HG02870 (cell line): ENCODE measurements at regions not wholly inside any gene's neighbourhood (a gene's known extent, or its start where the extent isn't known, plus 50 kb on each side); places are given as distances from the start of the nearest gene placed in this dataset.
"Not testable (repeated sequence)": the region's sequence is repeated elsewhere in the genome, so short reads cannot be mapped to it uniquely, and the experiment has no call there.

Source experiments
- ATAC-seq: cut with Tn5 transposase; IDR thresholded peaks from one replicate; pipeline ENCODE4 v1.9.1; 2021; ENCODE audit warnings: mild to moderate bottlenecking, moderate library complexity; ENCODE audit not compliant: unreplicated experiment

DNA sequence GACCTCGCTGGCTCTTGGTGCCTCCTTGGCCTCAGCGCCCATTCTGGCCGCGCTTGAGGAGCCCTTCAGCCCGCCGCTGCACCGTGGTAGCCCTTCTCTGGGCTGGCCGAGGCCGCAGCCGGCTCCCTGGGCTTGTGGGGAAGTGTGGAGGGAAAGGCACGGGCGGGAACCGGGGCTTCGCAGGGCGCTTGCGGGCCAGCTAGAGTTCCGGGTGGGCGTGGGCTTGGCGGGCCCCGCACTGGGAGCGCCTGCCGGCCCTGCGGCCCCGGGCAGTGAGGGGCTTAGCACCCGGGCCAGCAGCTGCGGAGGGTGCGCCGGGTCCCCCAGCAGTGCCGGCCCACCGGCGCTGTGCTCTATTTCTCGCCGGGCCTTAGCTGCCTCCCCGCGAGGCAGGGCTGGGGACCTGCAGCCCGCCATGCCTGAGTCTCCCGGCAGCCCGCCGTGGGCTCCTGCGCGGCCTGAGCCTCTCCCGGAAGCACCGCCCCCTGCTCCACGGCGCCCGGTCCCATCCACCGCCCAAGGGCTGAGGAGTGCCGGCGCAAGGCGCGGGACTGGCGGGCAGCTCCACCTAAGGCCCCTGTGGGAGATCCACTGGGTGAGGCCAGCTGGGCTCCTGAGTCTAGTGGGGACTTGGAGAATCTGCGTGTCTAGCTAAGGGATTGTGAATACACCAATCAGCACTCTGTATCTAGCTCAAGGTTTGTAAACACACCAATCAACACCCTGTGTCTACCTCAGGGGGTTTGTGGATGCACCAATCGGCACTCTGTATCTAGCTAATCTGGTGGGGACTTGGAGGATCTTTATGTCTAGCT, 141.1 kb downstream of the SLCO4C1 start:
- not testable (repeated sequence) for ATAC-seq

DNA sequence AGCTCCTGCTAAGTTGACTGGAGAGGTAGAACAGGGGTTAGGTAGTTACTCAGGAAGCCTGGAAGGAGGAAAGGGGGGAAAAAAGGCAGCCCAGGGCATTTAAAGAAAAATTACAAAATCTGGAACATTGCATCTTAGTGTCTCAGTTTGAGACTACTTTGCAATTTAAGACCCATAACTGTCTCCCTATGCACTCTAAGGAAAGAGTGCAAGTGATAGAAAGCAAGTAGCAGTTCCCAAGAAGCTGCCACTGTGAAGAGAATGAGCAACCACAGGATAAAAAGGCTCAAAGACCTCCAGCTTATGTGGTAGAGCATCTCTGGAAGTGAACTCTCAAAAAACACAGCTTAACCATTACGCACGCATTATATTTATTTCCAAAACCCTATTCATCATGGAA, 141.8 kb downstream of the SLCO4C1 start:
- no peak for ATAC-seq

DNA sequence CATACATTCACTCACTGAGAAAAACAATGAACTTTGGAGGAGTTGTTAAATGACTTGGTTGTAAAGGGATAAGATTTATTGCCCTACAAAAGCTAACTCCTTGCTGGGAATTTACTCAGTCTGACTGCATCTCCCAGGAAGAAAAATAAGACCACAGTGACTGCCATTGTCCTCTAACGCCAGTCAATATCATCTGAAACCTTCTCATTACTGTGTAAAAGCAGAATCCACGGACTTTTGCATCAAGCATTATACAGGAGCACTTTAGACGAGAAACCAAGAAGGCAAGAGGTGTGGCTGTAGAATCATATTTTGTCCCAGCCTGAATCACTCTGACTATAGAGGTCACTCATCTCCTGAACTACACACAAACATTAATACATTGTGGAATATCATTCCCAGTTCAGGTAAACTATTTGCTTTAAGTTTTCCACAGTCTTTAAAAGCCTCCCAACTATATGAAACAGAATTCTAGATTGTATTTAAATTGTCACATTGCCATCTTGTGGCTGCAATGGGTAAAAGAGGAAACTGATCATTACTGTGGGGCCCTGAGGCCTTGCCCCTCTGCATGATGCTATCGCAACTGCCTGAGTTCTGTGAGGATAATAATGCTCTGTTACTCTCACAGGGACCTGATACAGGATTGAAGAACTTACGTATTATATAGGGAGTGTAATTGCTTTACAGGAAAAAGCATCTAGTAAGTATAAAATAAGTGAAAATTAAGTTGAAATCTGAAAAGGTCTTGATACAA, 142.9 kb downstream of the SLCO4C1 start:
- ATAC-seq, result peak; percentile 82

GRCh38 chr5:102139029-102139428, 157.1 kb downstream of the SLCO4C1 start:
- ATAC-seq, result no peak

GRCh38 chr5:102138243-102138653, 157.8 kb downstream of the SLCO4C1 start:
- no peak for ATAC-seq

- no peak for ATAC-seq
Observed at GRCh38 chr5:102130890-102131289, 165.2 kb downstream of the SLCO4C1 start.

- ATAC-seq, result no peak
Observed at GRCh38 chr5:102130386-102130785, 165.7 kb downstream of the SLCO4C1 start.

- no peak for ATAC-seq
Observed at GRCh38 chr5:102119252-102119651, 176.8 kb downstream of the SLCO4C1 start.

DNA sequence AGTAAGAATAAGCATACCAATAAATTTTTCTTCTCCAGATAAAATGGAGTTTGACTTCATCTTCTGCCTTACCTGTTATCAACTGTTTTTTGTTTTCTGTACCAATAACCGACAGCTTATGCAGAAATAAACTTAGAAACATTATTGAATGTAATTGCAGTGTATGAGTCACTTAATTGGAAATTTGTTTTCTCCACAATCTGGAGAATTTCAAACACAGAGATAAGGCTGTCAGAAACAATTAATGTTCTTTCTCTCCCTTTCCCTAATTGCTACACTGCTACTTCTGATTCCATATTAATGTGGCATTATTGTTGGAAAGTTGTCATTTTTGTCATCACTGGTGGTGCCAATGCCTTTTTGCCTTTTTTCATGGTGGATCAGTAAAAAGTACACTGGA, 180.3 kb downstream of the SLCO4C1 start:
- no peak for ATAC-seq

DNA sequence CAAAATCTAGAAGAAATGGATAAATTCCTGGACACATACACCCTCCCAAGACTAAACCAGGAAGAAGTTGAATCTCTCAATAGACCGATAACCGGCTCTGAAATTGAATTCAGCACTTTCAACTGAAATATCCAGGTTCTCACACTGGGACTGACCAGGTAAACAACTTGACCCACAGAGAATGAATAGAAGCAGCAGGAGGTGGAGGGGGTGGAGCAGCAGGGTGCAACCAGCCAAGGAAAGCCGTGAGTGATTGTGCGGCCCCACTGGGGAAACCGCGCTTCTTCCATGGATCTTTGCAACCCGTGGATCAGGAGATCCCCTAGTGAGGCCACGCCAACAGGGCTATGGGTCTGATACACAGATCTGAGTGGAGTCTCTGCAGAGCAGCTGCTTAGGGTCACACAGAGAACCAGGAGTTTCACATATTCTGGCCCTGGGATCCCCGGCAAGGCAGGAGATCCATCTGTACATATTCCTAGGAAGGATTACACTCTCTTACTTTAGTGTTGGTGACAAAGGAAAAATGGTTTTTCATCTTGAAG, 181.5 kb downstream of the SLCO4C1 start:
- ATAC-seq, result no peak

DNA sequence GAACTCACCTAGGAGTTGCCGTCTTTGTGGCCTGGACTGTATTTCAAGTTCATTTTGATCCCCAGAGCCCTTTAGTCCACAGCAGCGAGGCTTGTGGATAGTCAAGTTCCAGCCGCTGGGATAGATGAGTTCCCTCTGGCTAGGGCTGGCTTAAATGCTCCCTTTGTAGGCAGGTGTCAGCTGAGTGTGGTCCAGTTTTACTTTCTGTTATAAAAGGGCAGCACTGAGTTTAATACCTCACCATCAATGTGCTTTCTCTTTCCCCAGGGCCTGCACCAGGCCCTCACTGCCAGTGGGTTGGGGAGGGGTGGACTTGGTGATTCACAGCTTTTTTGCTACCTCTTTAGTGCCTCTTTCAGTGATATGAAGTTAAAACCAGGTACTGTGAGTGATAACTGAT, 188.2 kb downstream of the SLCO4C1 start:
- no peak for ATAC-seq

DNA sequence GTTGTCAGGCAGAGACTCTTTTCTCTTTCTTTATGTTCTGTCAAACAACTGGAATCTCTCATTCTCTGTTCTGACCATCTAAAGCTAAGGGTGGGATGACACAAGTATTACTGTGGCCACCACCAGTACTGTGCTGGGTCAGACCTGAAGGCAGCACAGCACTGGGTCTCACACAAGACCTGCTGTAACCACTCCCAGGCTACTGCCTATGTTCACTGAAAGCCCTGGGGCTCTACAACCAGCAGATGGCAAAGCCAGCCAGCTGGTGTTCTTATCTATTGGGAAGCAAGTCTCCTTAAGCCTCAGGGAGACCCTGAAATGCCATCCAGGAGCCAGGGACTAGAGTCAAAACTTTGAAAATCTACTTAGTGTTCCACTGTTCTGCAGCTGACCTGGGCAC, 189.5 kb downstream of the SLCO4C1 start:
- no peak for ATAC-seq

DNA sequence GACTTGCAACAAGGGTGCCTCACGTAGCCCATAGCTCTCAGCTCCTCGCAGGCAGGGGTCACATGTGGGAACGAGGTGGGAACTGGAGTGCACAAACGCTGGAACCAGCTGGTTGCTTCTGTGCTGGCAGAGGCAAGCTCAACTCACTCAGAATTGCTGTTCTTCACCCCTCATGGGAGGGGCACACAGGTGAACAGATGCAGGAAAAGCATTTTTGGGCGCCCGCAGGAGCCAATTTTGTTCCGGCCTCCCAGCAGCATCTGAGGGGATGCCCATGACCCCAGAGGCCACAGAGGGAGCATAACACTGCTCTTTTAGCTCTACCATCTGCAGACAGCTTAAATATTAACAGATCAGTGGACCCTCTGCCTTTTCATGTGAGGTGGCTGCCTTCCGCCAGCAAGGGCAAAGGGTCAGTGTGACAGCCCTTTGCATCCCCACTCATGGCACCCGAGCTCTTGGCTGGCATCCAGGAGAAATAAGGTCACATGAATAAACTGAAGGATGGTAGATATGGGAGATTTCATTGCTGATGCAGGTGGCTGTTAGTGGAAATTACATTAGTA, 196.2 kb downstream of the SLCO4C1 start:
- no peak for ATAC-seq

DNA sequence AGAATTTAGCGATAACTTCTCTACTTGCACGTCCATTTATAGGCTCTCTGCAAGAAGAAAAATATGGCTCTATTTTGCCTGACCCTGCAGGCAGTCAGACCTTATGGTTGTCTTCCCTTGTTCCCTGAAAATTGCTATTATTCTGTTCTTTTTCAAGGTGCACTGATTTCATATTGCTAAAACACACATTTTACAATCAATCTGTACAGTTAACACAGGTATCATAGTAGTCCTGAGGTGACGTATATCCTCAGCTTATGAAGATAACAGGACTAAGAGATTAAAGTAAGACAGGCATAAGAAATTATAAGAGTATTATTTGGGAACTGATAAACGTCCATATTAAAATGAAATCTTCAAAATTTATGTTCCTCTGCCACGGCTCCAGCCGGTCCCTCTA, 197.0 kb downstream of the SLCO4C1 start:
- not testable (repeated sequence) for ATAC-seq

DNA sequence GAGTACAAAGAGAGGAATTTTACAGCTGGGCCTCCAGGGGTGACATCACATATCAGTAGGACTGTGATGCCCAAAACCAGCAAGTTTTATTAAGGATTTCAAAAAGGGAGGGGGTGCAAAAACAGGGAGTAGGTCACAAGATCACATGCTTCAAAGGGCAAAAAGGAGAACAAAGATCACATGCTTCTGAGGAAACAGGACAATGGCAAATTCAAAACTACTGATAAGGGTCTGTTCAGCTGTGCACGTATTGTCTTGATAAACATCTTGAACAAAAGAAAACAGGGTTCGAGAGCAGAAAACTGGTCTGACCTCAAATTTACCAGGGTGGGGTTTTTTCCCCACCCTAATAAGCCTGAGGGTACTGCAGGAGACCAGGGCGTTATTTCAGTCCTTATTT, 197.5 kb downstream of the SLCO4C1 start:
- ATAC-seq, result not testable (repeated sequence)

GRCh38 chr5:102090770-102091169, 205.3 kb downstream of the SLCO4C1 start:
- ATAC-seq, result peak; percentile 80

- ATAC-seq, result no peak
Observed at GRCh38 chr5:102089883-102090282, 206.2 kb downstream of the SLCO4C1 start.

DNA sequence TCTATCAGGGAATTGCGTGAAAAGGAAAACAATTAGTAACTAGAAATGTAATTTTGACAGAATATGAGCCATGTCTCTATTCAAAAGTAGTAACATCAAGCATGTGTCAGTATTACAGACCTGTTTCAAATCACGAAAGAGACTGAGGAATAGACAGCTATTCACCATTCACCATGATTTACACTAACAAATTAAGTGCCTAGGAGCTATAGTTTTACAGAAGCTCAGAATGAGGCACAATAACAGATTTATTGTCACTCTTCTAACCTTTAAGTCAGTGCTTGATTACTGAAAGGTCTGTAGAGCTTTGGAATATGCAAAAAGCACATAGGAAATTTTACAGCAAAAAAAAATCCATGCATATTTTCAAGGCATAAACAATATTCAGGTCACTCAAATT, 208.2 kb downstream of the SLCO4C1 start:
- no peak for ATAC-seq

GRCh38 chr5:102080288-102080687, 215.8 kb downstream of the SLCO4C1 start:
- no peak for ATAC-seq

DNA sequence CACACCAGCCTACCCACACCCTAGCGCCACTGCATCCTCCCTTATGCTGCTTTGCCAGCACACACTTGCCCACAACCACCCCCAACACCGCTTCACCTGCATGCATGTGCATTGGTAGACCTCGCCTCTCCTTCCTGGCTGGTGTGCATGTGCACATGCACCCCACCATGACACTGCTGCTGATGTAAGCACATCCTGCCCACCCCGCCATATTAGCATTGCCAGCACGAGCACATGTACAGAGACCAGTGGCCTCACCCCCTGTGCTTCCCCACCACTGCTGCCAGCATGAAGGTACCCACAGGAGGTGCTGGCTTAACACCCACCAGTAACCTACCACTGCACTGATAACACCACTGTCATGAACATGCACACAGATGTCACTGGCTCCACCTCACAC, 218.2 kb downstream of the SLCO4C1 start:
- no peak for ATAC-seq

- no peak for ATAC-seq
Observed at GRCh38 chr5:102069974-102070373, 226.1 kb downstream of the SLCO4C1 start.

DNA sequence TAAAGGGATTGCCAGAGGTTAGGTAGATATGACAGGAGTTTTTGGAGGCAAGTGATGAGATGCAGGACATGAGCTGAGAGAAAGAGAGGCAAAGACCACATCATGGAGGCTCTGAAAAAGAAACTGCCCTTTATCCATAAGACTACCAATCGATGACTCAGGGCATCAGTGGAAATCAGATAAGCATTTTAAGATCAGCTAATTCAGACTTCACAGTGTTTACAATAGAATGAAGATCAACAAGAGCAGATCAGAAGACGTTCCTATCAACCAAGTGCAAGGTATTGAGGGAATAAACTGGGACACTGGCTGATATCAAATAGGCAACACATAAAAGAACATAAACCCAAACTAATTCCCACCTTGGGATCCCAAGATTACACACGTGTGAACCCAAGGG, 227.2 kb downstream of the SLCO4C1 start:
- no peak for ATAC-seq
